Endothelial cell of umbilical vein (primary cell): ENCODE measurements at regions not wholly inside any gene's neighbourhood (a gene's known extent, or its start where the extent isn't known, plus 50 kb on each side); places are given as distances from the start of the nearest gene placed in this dataset.

ENCODE experiments used
- BruUV-seq: library from RNA; stranded (reverse); fragments of 400-500 nt; replicated peaks from 2 replicates; lab custom pipeline; 2021; lab: Mats Ljungman, UMichigan
- CTCF ChIA-PET: fragments of 300-600, 350-600 bp; sonication (Branson Sonifier 250); formaldehyde crosslinking; loops from one replicate; lab custom pipeline; 2021; ENCODE audit warnings: antibody characterized with exemption, inconsistent platforms; lab: Charles Lee
- POLR2A ChIA-PET: fragments of 300-600, 350-600 bp; sonication (Branson Sonifier 250); formaldehyde crosslinking; loops from one replicate; lab custom pipeline; 2021; ENCODE audit warnings: antibody characterized with exemption, inconsistent platforms; lab: Charles Lee
- DNase-seq: peaks from one replicate; pipeline ENCODE4 v3.0.0-alpha.2; 2011; ENCODE audit warnings: low read depth, low spot score
- FAIRE-seq: peaks from 2 replicates; lab custom pipeline; 2011; peaks lifted over from hg19 to GRCh38; lab: Jason Lieb, UNC
- H2AFZ ChIP-seq: 2 replicates; pipeline ENCODE4 v1.6.0; 2012; ENCODE audit warnings: low read depth, low read length, control low read depth, inconsistent platforms
- H3K27ac ChIP-seq: 2 replicates; pipeline ENCODE4 v1.5.1; 2011; ENCODE audit warnings: low read depth, mild to moderate bottlenecking, control low read depth, low read length, moderate library complexity; ENCODE audit not compliant: insufficient read depth
- H3K27me3 ChIP-seq, 2 experiments: 2 replicates each; pipeline versions ENCODE4 v1.6.0 to v1.6.1; 2011; ENCODE audit warnings: low read length in 2 of 2, mixed read lengths in 1 of 2; ENCODE audit not compliant: control insufficient read depth in 2 of 2, insufficient read depth in 2 of 2
- H3K36me3 ChIP-seq, 2 experiments: 2 replicates in 1 of 2; 3 replicates in 1 of 2; pipeline ENCODE4 v1.5.1; 2011; ENCODE audit warnings: low read length in 2 of 2, mild to moderate bottlenecking in 1 of 2, moderate library complexity in 1 of 2; ENCODE audit not compliant: control insufficient read depth in 2 of 2, insufficient read depth in 2 of 2; ENCODE audit errors: extremely low read depth in 1 of 2
- H3K4me1 ChIP-seq: 3 replicates; pipeline ENCODE4 v1.5.1; 2011; ENCODE audit warnings: mild to moderate bottlenecking, low read length; ENCODE audit not compliant: control insufficient read depth, insufficient read depth; ENCODE audit errors: extremely low read depth
- H3K4me2 ChIP-seq: 2 replicates; pipeline ENCODE4 v1.6.1; 2011; ENCODE audit warnings: low read length, control low read depth, mixed read lengths; ENCODE audit not compliant: insufficient read depth
- H3K4me3 ChIP-seq, 3 experiments: fragments of 200-600 bp in 1 of 3; sonication (generic), shearing (Covaris generic) in 1 of 3; replicated peaks in 1 of 3; 2 replicates each; pipeline ENCODE4 v1.5.1; 2011 to 2016; ENCODE audit warnings: control low read depth in 3 of 3, low read length in 3 of 3, mild to moderate bottlenecking in 2 of 3, inconsistent platforms in 1 of 3, low read depth in 1 of 3, moderate library complexity in 1 of 3; ENCODE audit not compliant: insufficient read depth in 1 of 3
- H3K79me2 ChIP-seq: 2 replicates; pipeline ENCODE4 v1.6.0; 2012; ENCODE audit warnings: low read length, inconsistent platforms; ENCODE audit not compliant: control insufficient read depth, insufficient read depth
- H3K9ac ChIP-seq: replicated peaks from 2 replicates; pipeline ENCODE3; 2011; ENCODE audit warnings: low read length, control low read depth; ENCODE audit not compliant: insufficient read depth; ENCODE audit errors: extremely low read depth
- H3K9me1 ChIP-seq: replicated peaks from 3 replicates; pipeline ENCODE4 v1.6.0; 2011; ENCODE audit warnings: mild to moderate bottlenecking, low read length; ENCODE audit not compliant: control insufficient read depth, insufficient read depth; ENCODE audit errors: extremely low read depth
- H3K9me3 ChIP-seq: replicated peaks from 2 replicates; pipeline ENCODE4 v1.5.1; 2012; ENCODE audit warnings: low read length, inconsistent platforms; ENCODE audit not compliant: control insufficient read depth, insufficient read depth
- H4K20me1 ChIP-seq: replicated peaks from 2 replicates; pipeline ENCODE3; 2011; ENCODE audit warnings: mild to moderate bottlenecking, low read length; ENCODE audit not compliant: control insufficient read depth, insufficient read depth; ENCODE audit errors: extremely low read depth
- EZH2 ChIP-seq: IDR thresholded peaks from 2 replicates; pipeline ENCODE4 v1.6.1; 2012; ENCODE audit warnings: borderline replicate concordance, low read depth, mild to moderate bottlenecking, moderate library complexity, low read length, inconsistent platforms; ENCODE audit not compliant: severe bottlenecking
- FOS ChIP-seq: IDR thresholded peaks from 2 replicates; pipeline ENCODE4 v1.6.1; 2011; ENCODE audit warnings: mild to moderate bottlenecking, low read length, moderate library complexity, borderline replicate concordance; ENCODE audit not compliant: insufficient read depth
- GATA2 ChIP-seq: IDR thresholded peaks from 2 replicates; pipeline ENCODE4 v1.7.0; 2011; ENCODE audit warnings: low read depth, mild to moderate bottlenecking, moderate library complexity, mixed read lengths, low read length; ENCODE audit not compliant: insufficient read length, insufficient read depth
- JUN ChIP-seq: IDR thresholded peaks from 2 replicates; pipeline ENCODE4 v1.6.1; 2011; ENCODE audit warnings: borderline replicate concordance, low read depth; ENCODE audit not compliant: insufficient read length, insufficient read depth
- MAX ChIP-seq: IDR thresholded peaks from 2 replicates; pipeline ENCODE4 v1.6.1; 2011; ENCODE audit not compliant: insufficient read depth, insufficient read length
- MYC ChIP-seq: IDR thresholded peaks from one replicate; pipeline ENCODE4 v1.6.1; 2011; ENCODE audit warnings: mild to moderate bottlenecking, low read depth, low read length
- POLR2A ChIP-seq: IDR thresholded peaks from 2 replicates; pipeline ENCODE4 v1.6.1; 2012; ENCODE audit warnings: low read depth, mild to moderate bottlenecking, control low read depth, low read length
- POLR2AphosphoS5 ChIP-seq: IDR thresholded peaks from 2 replicates; pipeline ENCODE4 v1.6.1; 2012; ENCODE audit warnings: low read depth, mild to moderate bottlenecking, control low read depth, low read length, moderate library complexity; ENCODE audit not compliant: insufficient read depth
- dilution Hi-C: fragments of 300-500 bp; cut with MboI; formaldehyde crosslinking; loops from one replicate; pipeline ENCODE4 v1.15.0; 2019; ENCODE audit warnings: low sequenced_read_pairs; ENCODE audit not compliant: extremely low pct_ligation_motif_present
- intact Hi-C: fragments of 100-400 bp; cut with micrococcal nuclease; formaldehyde crosslinking; loops from one replicate; pipeline ENCODE4 v1.10.0; 2022
- TF ChIP-seq, protein P1 (sequence below), 2 donors: IDR thresholded peaks; 1 replicate in 1 of 2; 2 replicates in 1 of 2; pipeline ENCODE4 v1.5.1; 2011; ENCODE audit warnings: low read length in 2 of 2, mild to moderate bottlenecking in 2 of 2, moderate library complexity in 2 of 2, control low read depth in 1 of 2, inconsistent platforms in 1 of 2, low read depth in 1 of 2; ENCODE audit not compliant: insufficient read depth in 1 of 2; ENCODE audit errors: extremely low read depth in 1 of 2

GRCh38 chrX:114047558-114047957, 536.3 kb upstream of the HTR2C start:
- POLR2A ChIA-PET: no interaction called here
- H3K27me3 ChIP-seq: no peaks in the 10 kb centered on the region
- CTCF ChIA-PET: no interaction called here
- no peak overlapping the region for H3K4me2 ChIP-seq
- no peaks in the 10 kb centered on the region for H3K79me2 ChIP-seq
- BruUV-seq: no TSS peak
- H3K36me3 ChIP-seq: no peaks in the 10 kb centered on the region
- H3K9me1 ChIP-seq: no peaks in the 10 kb centered on the region
- dilution Hi-C loops (no loop called here), intact Hi-C loops (no loop called here)
- no peaks in the 10 kb centered on the region for H3K9me3 ChIP-seq
- H3K4me3 ChIP-seq: no peak overlapping the region
- H2AFZ ChIP-seq: no peak overlapping the region
- H3K27ac ChIP-seq: no peak overlapping the region
- H3K4me1 ChIP-seq: no peaks in the 10 kb centered on the region
- TF ChIP-seq GATA2: no peak
- no peak for TF ChIP-seq EZH2
- TF ChIP-seq, protein P1, sequence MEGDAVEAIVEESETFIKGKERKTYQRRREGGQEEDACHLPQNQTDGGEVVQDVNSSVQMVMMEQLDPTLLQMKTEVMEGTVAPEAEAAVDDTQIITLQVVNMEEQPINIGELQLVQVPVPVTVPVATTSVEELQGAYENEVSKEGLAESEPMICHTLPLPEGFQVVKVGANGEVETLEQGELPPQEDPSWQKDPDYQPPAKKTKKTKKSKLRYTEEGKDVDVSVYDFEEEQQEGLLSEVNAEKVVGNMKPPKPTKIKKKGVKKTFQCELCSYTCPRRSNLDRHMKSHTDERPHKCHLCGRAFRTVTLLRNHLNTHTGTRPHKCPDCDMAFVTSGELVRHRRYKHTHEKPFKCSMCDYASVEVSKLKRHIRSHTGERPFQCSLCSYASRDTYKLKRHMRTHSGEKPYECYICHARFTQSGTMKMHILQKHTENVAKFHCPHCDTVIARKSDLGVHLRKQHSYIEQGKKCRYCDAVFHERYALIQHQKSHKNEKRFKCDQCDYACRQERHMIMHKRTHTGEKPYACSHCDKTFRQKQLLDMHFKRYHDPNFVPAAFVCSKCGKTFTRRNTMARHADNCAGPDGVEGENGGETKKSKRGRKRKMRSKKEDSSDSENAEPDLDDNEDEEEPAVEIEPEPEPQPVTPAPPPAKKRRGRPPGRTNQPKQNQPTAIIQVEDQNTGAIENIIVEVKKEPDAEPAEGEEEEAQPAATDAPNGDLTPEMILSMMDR (IDR thresholded peaks at IDR 0.05; ENCODE audit: extremely low read depth in 1 of 2, insufficient read depth in 1 of 2, low read depth in 1 of 2, low read length in 2 of 2): no peak
- TF ChIP-seq FOS: no peak
- no peak for TF ChIP-seq MAX
- no peak for TF ChIP-seq MYC
- TF ChIP-seq POLR2A: no peak
- TF ChIP-seq POLR2AphosphoS5: no peak
- no peak for TF ChIP-seq JUN
- no peaks in the 10 kb centered on the region for H4K20me1 ChIP-seq
- DNase-seq (no peak), FAIRE-seq (no peak)
- H3K9ac ChIP-seq: no peak overlapping the region
